Astrocyte of the hippocampus (primary cell): ENCODE measurements at regions not wholly inside any gene's neighbourhood (a gene's known extent, or its start where the extent isn't known, plus 50 kb on each side); places are given as distances from the start of the nearest gene placed in this dataset.
"Not testable (repeated sequence)": the region's sequence is repeated elsewhere in the genome, so short reads cannot be mapped to it uniquely, and the experiment has no call there.

Experiments used
- DNase-seq: peaks from one replicate; pipeline ENCODE4 v3.0.0; 2011; ENCODE audit warnings: low read depth, low spot score

GRCh38 chr1:196090226-196090625 lies 518.0 kb downstream of the KCNT2 start:
- no peak for DNase-seq

GRCh38 chr1:196088541-196088940 lies 519.7 kb downstream of the KCNT2 start:
- no peak for DNase-seq

GRCh38 chr1:196078691-196079090 lies 529.5 kb downstream of the KCNT2 start:
- no peak for DNase-seq

GRCh38 chr1:196075621-196076020 lies 532.6 kb downstream of the KCNT2 start:
- DNase-seq: no peak

- no peak for DNase-seq
Observed at GRCh38 chr1:196074182-196074581, 534.1 kb downstream of the KCNT2 start.

- no peak for DNase-seq
Observed at GRCh38 chr1:196071447-196071846, 536.8 kb downstream of the KCNT2 start.

- DNase-seq: no peak
Observed at GRCh38 chr1:196070940-196071339, 537.3 kb downstream of the KCNT2 start.

- peak; percentile 3 for DNase-seq
Observed at GRCh38 chr1:196063952-196064351, 544.3 kb downstream of the KCNT2 start.

- peak; percentile 13 for DNase-seq
Observed at GRCh38 chr1:196063294-196063693, 544.9 kb downstream of the KCNT2 start.

GRCh38 chr1:196060539-196060938 lies 547.7 kb downstream of the KCNT2 start:
- no peak for DNase-seq

- no peak for DNase-seq
Observed at GRCh38 chr1:196059210-196059609, 549.0 kb downstream of the KCNT2 start.

GRCh38 chr1:196056966-196057365 lies 551.3 kb downstream of the KCNT2 start:
- DNase-seq: no peak

- DNase-seq: no peak
Observed at GRCh38 chr1:196049407-196049806, 558.8 kb downstream of the KCNT2 start.

- DNase-seq: no peak
Observed at GRCh38 chr1:196043268-196043667, 565.0 kb downstream of the KCNT2 start.

GRCh38 chr1:196034080-196034706 lies 574.0 kb downstream of the KCNT2 start:
- peak; percentile 2 for DNase-seq

GRCh38 chr1:196031387-196031786 lies 576.9 kb downstream of the KCNT2 start:
- DNase-seq: not testable (repeated sequence)

- DNase-seq: no peak
Observed at GRCh38 chr1:196030455-196030854, 577.8 kb downstream of the KCNT2 start.

- DNase-seq: no peak
Observed at GRCh38 chr1:196029410-196029809, 578.8 kb downstream of the KCNT2 start.

- no peak for DNase-seq
Observed at GRCh38 chr1:196027127-196027526, 581.1 kb downstream of the KCNT2 start.

- DNase-seq: not testable (repeated sequence)
Observed at GRCh38 chr1:196021174-196021573, 587.1 kb downstream of the KCNT2 start.

- no peak for DNase-seq
Observed at GRCh38 chr1:196009362-196009761, 598.9 kb downstream of the KCNT2 start.

GRCh38 chr1:196007763-196008162 lies 600.5 kb downstream of the KCNT2 start:
- no peak for DNase-seq

GRCh38 chr1:196005426-196005825 lies 602.8 kb downstream of the KCNT2 start:
- DNase-seq: no peak

- DNase-seq: not testable (repeated sequence)
Observed at GRCh38 chr1:196004388-196004787, 603.9 kb downstream of the KCNT2 start.
